ENCODE measurements at regions not wholly inside any gene's neighbourhood (a gene's known extent, or its start where the extent isn't known, plus 50 kb on each side); places are given as distances from the start of the nearest gene placed in this dataset.

GRCh38 chr11:18865951-18866350 is 73.3 kb downstream of the MRGPRX1 start:
- CTCF ChIA-PET, result interaction anchor here (1.1 kb wide), 1 partner anchor 12 kb away, joined by 4 read pairs; no protein-coding TSS in a partner anchor
- Histone ChIP-seq H3K79me2 (ENCODE audit: control insufficient read depth, insufficient read depth, low read length) (no peaks in the 10 kb centered on the region), H3K27me3 (ENCODE audit: control insufficient read depth in 2 of 2, insufficient read depth in 2 of 2, low read length in 2 of 2) (peaks cover 0 to 6% of the 10 kb centered on the region in 2 experiments), H2AFZ (ENCODE audit: low read depth, low read length) (no peak overlapping the region), H3K4me2 (ENCODE audit: insufficient read depth, low read length) (no peak overlapping the region), H3K4me3 (replicated peaks in 1 of 3; ENCODE audit: insufficient read depth in 1 of 3, low read depth in 1 of 3, low read length in 3 of 3) (no peak overlapping the region), H3K27ac (ENCODE audit: insufficient read depth, low read depth, low read length) (no peak overlapping the region), H3K9me1 (replicated peaks; ENCODE audit: control insufficient read depth, extremely low read depth, insufficient read depth, low read length) (no peaks in the 10 kb centered on the region), H4K20me1 (replicated peaks; ENCODE audit: control insufficient read depth, extremely low read depth, insufficient read depth, low read length) (no peaks in the 10 kb centered on the region), H3K36me3 (ENCODE audit: control insufficient read depth in 2 of 2, extremely low read depth in 1 of 2, insufficient read depth in 2 of 2, low read length in 2 of 2) (no peaks in the 10 kb centered on the region), H3K4me1 (ENCODE audit: control insufficient read depth, extremely low read depth, insufficient read depth, low read length) (no peaks in the 10 kb centered on the region), H3K9ac (replicated peaks; ENCODE audit: extremely low read depth, insufficient read depth, low read length) (no peak overlapping the region), H3K9me3 (replicated peaks; ENCODE audit: control insufficient read depth, insufficient read depth, low read length) (no peaks in the 10 kb centered on the region)
- no TSS peak for BruUV-seq (replicated peaks)
- FAIRE-seq (no peak), DNase-seq (ENCODE audit: low read depth, low spot score) (no peak)
- POLR2A ChIA-PET, result no interaction called here
- intact Hi-C loops (cut with micrococcal nuclease), result no loop called here
- TF ChIP-seq GATA2 (IDR thresholded peaks at IDR 0.05; ENCODE audit: insufficient read depth, insufficient read length, low read depth, low read length), result no peak
- no peak for TF ChIP-seq FOS (IDR thresholded peaks at IDR 0.05; ENCODE audit: borderline replicate concordance, insufficient read depth, low read length)
- no peak for TF ChIP-seq EZH2 (IDR thresholded peaks at IDR 0.05; ENCODE audit: borderline replicate concordance, low read depth, low read length, severe bottlenecking)
- TF ChIP-seq POLR2A (IDR thresholded peaks at IDR 0.05; ENCODE audit: low read depth, low read length), result no peak
- no peak for TF ChIP-seq CTCF (IDR thresholded peaks at IDR 0.05; ENCODE audit: extremely low read depth in 1 of 2, insufficient read depth in 1 of 2, low read depth in 1 of 2, low read length in 2 of 2)
- TF ChIP-seq JUN (IDR thresholded peaks at IDR 0.05; ENCODE audit: borderline replicate concordance, insufficient read depth, insufficient read length, low read depth), result no peak
- no peak for TF ChIP-seq MYC (IDR thresholded peaks at IDR 0.05; ENCODE audit: low read depth, low read length)
- no peak for TF ChIP-seq MAX (IDR thresholded peaks at IDR 0.05; ENCODE audit: insufficient read depth, insufficient read length)
- TF ChIP-seq POLR2AphosphoS5 (IDR thresholded peaks at IDR 0.05; ENCODE audit: insufficient read depth, low read depth, low read length), result no peak
- dilution Hi-C loops (cut with MboI; ENCODE audit: extremely low pct_ligation_motif_present, low sequenced_read_pairs), result no loop called here

All from endothelial cell of umbilical vein (primary cell).